ENCODE measurements at regions not wholly inside any gene's neighbourhood (a gene's known extent, or its start where the extent isn't known, plus 50 kb on each side); places are given as distances from the start of the nearest gene placed in this dataset.

GRCh38 chr5:158063052-158063451 is 204.1 kb upstream of the CLINT1 start:
- 94 to 100% methylated on average over 1 of the region's 1 CpG for WGBS, 2 donors
- intact Hi-C loops (cut with DNase I; ENCODE audit: low total_unique reads): no loop called here
- DNase-seq (ENCODE audit: low spot score in 2 of 2): no peak
- TF ChIP-seq POLR2A (IDR thresholded peaks at IDR 0.05): no peak
- TF ChIP-seq CTCF (IDR thresholded peaks at IDR 0.05): no peak
- H3K4me3 ChIP-seq (ENCODE audit: low read depth, poor library complexity, severe bottlenecking): no peak overlapping the region

GRCh38 chr5:158061451-158061850 is 202.5 kb upstream of the CLINT1 start:
- 74 to 83% methylated on average over 4 of the region's 4 CpGs for WGBS, 2 donors
- TF ChIP-seq CTCF (IDR thresholded peaks at IDR 0.05) (no peak), POLR2A (IDR thresholded peaks at IDR 0.05) (no peak)
- intact Hi-C loops (cut with DNase I; ENCODE audit: low total_unique reads): no loop called here
- no peak for DNase-seq (ENCODE audit: low spot score in 2 of 2)
- no peak overlapping the region for H3K4me3 ChIP-seq (ENCODE audit: low read depth, poor library complexity, severe bottlenecking)

GRCh38 chr5:158060212-158060611 is 201.3 kb upstream of the CLINT1 start:
- intact Hi-C loops (cut with DNase I; ENCODE audit: low total_unique reads): no loop called here
- TF ChIP-seq POLR2A (IDR thresholded peaks at IDR 0.05): no peak
- no peak for TF ChIP-seq CTCF (IDR thresholded peaks at IDR 0.05)
- 48 to 65% methylated on average over 2 of the region's 2 CpGs for WGBS, 2 donors
- DNase-seq (ENCODE audit: low spot score in 2 of 2): no peak
- H3K4me3 ChIP-seq (ENCODE audit: low read depth, poor library complexity, severe bottlenecking): no peak overlapping the region

GRCh38 chr5:158058208-158059120 is 199.5 kb upstream of the CLINT1 start:
- no peak for DNase-seq (ENCODE audit: low spot score in 2 of 2)
- intact Hi-C loops (cut with DNase I; ENCODE audit: low total_unique reads): no loop called here
- H3K4me3 ChIP-seq (ENCODE audit: low read depth, poor library complexity, severe bottlenecking): no peak overlapping the region
- 56 to 69% methylated on average over 6 of the region's 6 CpGs for WGBS, 2 donors
- TF ChIP-seq POLR2A (IDR thresholded peaks at IDR 0.05) (no peak), CTCF (IDR thresholded peaks at IDR 0.05) (no peak)

GRCh38 chr5:158056130-158056825 is 197.3 kb upstream of the CLINT1 start:
- intact Hi-C loops (cut with DNase I; ENCODE audit: low total_unique reads): no loop called here
- WGBS, 2 donors: 75 to 81% methylated on average over 5 of the region's 5 CpGs

More at GRCh38 chr5:158056130-158056825, 197.3 kb upstream of the CLINT1 start:
- TF ChIP-seq POLR2A (IDR thresholded peaks at IDR 0.05) (no peak), CTCF (IDR thresholded peaks at IDR 0.05) (no peak)
- no peak overlapping the region for H3K4me3 ChIP-seq (ENCODE audit: low read depth, poor library complexity, severe bottlenecking)
- no peak for DNase-seq (ENCODE audit: low spot score in 2 of 2)

Data from lower leg skin (tissue), 4 donors.